ENCODE measurements at regions not wholly inside any gene's neighbourhood (a gene's known extent, or its start where the extent isn't known, plus 50 kb on each side); places are given as distances from the start of the nearest gene placed in this dataset.
A peak's percentile ranks its signal among the peaks of the same experiment; 100 is the strongest.

GRCh38 chr6:9999796-10000195 is 415.1 kb downstream of the TFAP2A start:
- no peak for DNase-seq (ENCODE audit: extremely low read depth in 1 of 11, low read depth in 9 of 11, low spot score in 4 of 11)

GRCh38 chr6:9986273-9986672 is 428.6 kb downstream of the TFAP2A start:
- no peak for DNase-seq (ENCODE audit: extremely low read depth in 1 of 11, low read depth in 9 of 11, low spot score in 4 of 11)

- DNase-seq (ENCODE audit: extremely low read depth in 1 of 11, low read depth in 9 of 11, low spot score in 4 of 11) = no peak
Measured at GRCh38 chr6:9985481-9985880, 429.4 kb downstream of the TFAP2A start.

GRCh38 chr6:9984607-9985006 is 430.3 kb downstream of the TFAP2A start:
- DNase-seq (ENCODE audit: extremely low read depth in 1 of 11, low read depth in 9 of 11, low spot score in 4 of 11) = no peak

- no peak for DNase-seq (ENCODE audit: extremely low read depth in 1 of 11, low read depth in 9 of 11, low spot score in 4 of 11)
Measured at GRCh38 chr6:9983168-9983567, 431.7 kb downstream of the TFAP2A start.

- DNase-seq (ENCODE audit: extremely low read depth in 1 of 11, low read depth in 9 of 11, low spot score in 4 of 11) = no peak
Measured at GRCh38 chr6:9982215-9982614, 432.7 kb downstream of the TFAP2A start.

GRCh38 chr6:9979996-9980395 is 434.9 kb downstream of the TFAP2A start:
- DNase-seq (ENCODE audit: extremely low read depth in 1 of 11, low read depth in 9 of 11, low spot score in 4 of 11) = no peak

- no peak for DNase-seq (ENCODE audit: extremely low read depth in 1 of 11, low read depth in 9 of 11, low spot score in 4 of 11)
Measured at GRCh38 chr6:9978480-9978879, 436.4 kb downstream of the TFAP2A start.

- DNase-seq (ENCODE audit: extremely low read depth in 1 of 11, low read depth in 9 of 11, low spot score in 4 of 11) = peak; percentile 15 to 69 (median 38)
Measured at GRCh38 chr6:9977411-9977810, 437.5 kb downstream of the TFAP2A start.

GRCh38 chr6:9961646-9962045 is 453.2 kb downstream of the TFAP2A start:
- no peak for DNase-seq (ENCODE audit: extremely low read depth in 1 of 11, low read depth in 9 of 11, low spot score in 4 of 11)

- DNase-seq (ENCODE audit: extremely low read depth in 1 of 11, low read depth in 9 of 11, low spot score in 4 of 11) = no peak
Measured at GRCh38 chr6:9957215-9957759, 457.6 kb downstream of the TFAP2A start.

- no peak for DNase-seq (ENCODE audit: extremely low read depth in 1 of 11, low read depth in 9 of 11, low spot score in 4 of 11)
Measured at GRCh38 chr6:9948678-9949077, 466.2 kb downstream of the TFAP2A start.

- no peak for DNase-seq (ENCODE audit: extremely low read depth in 1 of 11, low read depth in 9 of 11, low spot score in 4 of 11)
Measured at GRCh38 chr6:9943986-9944385, 470.9 kb downstream of the TFAP2A start.

GRCh38 chr6:9943026-9943425 is 471.8 kb downstream of the TFAP2A start:
- DNase-seq (ENCODE audit: extremely low read depth in 1 of 11, low read depth in 9 of 11, low spot score in 4 of 11) = no peak

GRCh38 chr6:9942131-9942530 is 472.7 kb downstream of the TFAP2A start:
- no peak for DNase-seq (ENCODE audit: extremely low read depth in 1 of 11, low read depth in 9 of 11, low spot score in 4 of 11)

GRCh38 chr6:9938801-9939200 is 476.1 kb downstream of the TFAP2A start:
- no peak for DNase-seq (ENCODE audit: extremely low read depth in 1 of 11, low read depth in 9 of 11, low spot score in 4 of 11)

GRCh38 chr6:9937031-9937763 is 477.7 kb downstream of the TFAP2A start:
- no peak for DNase-seq (ENCODE audit: extremely low read depth in 1 of 11, low read depth in 9 of 11, low spot score in 4 of 11)

GRCh38 chr6:9936551-9936950 is 478.3 kb downstream of the TFAP2A start:
- DNase-seq (ENCODE audit: extremely low read depth in 1 of 11, low read depth in 9 of 11, low spot score in 4 of 11) = peak in 3 of 11 donors; percentile 15 to 36 (median 17)

- no peak for DNase-seq (ENCODE audit: extremely low read depth in 1 of 11, low read depth in 9 of 11, low spot score in 4 of 11)
Measured at GRCh38 chr6:9933677-9934076, 481.2 kb downstream of the TFAP2A start.

GRCh38 chr6:9927275-9927674 is 487.6 kb downstream of the TFAP2A start:
- DNase-seq (ENCODE audit: extremely low read depth in 1 of 11, low read depth in 9 of 11, low spot score in 4 of 11) = no peak

- no peak for DNase-seq (ENCODE audit: extremely low read depth in 1 of 11, low read depth in 9 of 11, low spot score in 4 of 11)
Measured at GRCh38 chr6:9924971-9925370, 489.9 kb downstream of the TFAP2A start.

Measured in renal cortex interstitium (tissue), 11 donors.